SW 1271 (cell line): ENCODE measurements at regions not wholly inside any gene's neighbourhood (a gene's known extent, or its start where the extent isn't known, plus 50 kb on each side); places are given as distances from the start of the nearest gene placed in this dataset.

ENCODE experiments used
- DNase-seq, 2 experiments: peaks; one replicate each; lab custom pipeline; 2025; lab: John Stamatoyannopoulos, UW

GRCh38 chr2:6418291-6418690 lies 447.4 kb downstream of the CMPK2 start:
- DNase-seq = no peak

- DNase-seq = no peak
These were observed 444.5 kb downstream of the CMPK2 start for GRCh38 chr2:6421138-6421730.

- no peak for DNase-seq
These were observed 443.8 kb downstream of the CMPK2 start for GRCh38 chr2:6421888-6422287.

- no peak for DNase-seq
These were observed 442.6 kb downstream of the CMPK2 start for GRCh38 chr2:6423157-6423556.

- DNase-seq = no peak
These were observed 441.8 kb downstream of the CMPK2 start for GRCh38 chr2:6423944-6424343.

GRCh38 chr2:6425032-6425431 lies 440.7 kb downstream of the CMPK2 start:
- no peak for DNase-seq

- no peak for DNase-seq
These were observed 436.3 kb downstream of the CMPK2 start for GRCh38 chr2:6429210-6429986.

GRCh38 chr2:6434438-6434837 lies 431.3 kb downstream of the CMPK2 start:
- no peak for DNase-seq

GRCh38 chr2:6441800-6442199 lies 423.9 kb downstream of the CMPK2 start:
- DNase-seq = no peak

GRCh38 chr2:6442252-6442985 lies 423.3 kb downstream of the CMPK2 start:
- no peak for DNase-seq

- DNase-seq = no peak
These were observed 422.5 kb downstream of the CMPK2 start for GRCh38 chr2:6443061-6443823.

- no peak for DNase-seq
These were observed 421.2 kb downstream of the CMPK2 start for GRCh38 chr2:6444514-6444913.

GRCh38 chr2:6445156-6445555 lies 420.6 kb downstream of the CMPK2 start:
- DNase-seq = no peak

- no peak for DNase-seq
These were observed 418.6 kb downstream of the CMPK2 start for GRCh38 chr2:6446938-6447608.

GRCh38 chr2:6448893-6449292 lies 416.8 kb downstream of the CMPK2 start:
- DNase-seq = no peak

- DNase-seq = no peak
These were observed 416.4 kb downstream of the CMPK2 start for GRCh38 chr2:6449343-6449742.

GRCh38 chr2:6452702-6453481 lies 412.8 kb downstream of the CMPK2 start:
- DNase-seq = no peak

- DNase-seq = no peak
These were observed 411.3 kb downstream of the CMPK2 start for GRCh38 chr2:6454286-6454990.

GRCh38 chr2:6459138-6459537 lies 406.6 kb downstream of the CMPK2 start:
- no peak for DNase-seq

- no peak for DNase-seq
These were observed 395.2 kb downstream of the CMPK2 start for GRCh38 chr2:6470518-6470917.
